HEK293T (cell line): ENCODE measurements at regions not wholly inside any gene's neighbourhood (a gene's known extent, or its start where the extent isn't known, plus 50 kb on each side); places are given as distances from the start of the nearest gene placed in this dataset.
"Not testable (repeated sequence)": the region's sequence is repeated elsewhere in the genome, so short reads cannot be mapped to it uniquely, and the experiment has no call there.

Experiments used
- CTCF ChIA-PET: fragments of 350-600 bp; formaldehyde crosslinking; extraction: SDS; loops from one replicate; lab custom pipeline; 2021; ENCODE audit warnings: antibody characterized with exemption, inconsistent platforms; lab: Yijun Ruan, JAX
- POLR2A ChIA-PET: fragments of 350-600 bp; formaldehyde crosslinking; extraction: SDS; loops from one replicate; lab custom pipeline; 2020; ENCODE audit warnings: antibody characterized with exemption, inconsistent platforms; lab: Yijun Ruan, JAX
- DNase-seq: peaks from one replicate; pipeline ENCODE4 v3.0.0; 2012; ENCODE audit warnings: mixed read lengths; ENCODE audit errors: extremely low spot score
- ARNT ChIP-seq: fragments of 450-650 bp; IDR thresholded peaks from 2 replicates; pipeline ENCODE4 v1.6.1; 2017; ENCODE audit warnings: mild to moderate bottlenecking
- BHLHE40 ChIP-seq: fragments of 450-650 bp; IDR thresholded peaks from 2 replicates; pipeline ENCODE4 v1.6.1; 2016; ENCODE audit warnings: mild to moderate bottlenecking, moderate library complexity, borderline replicate concordance
- CTBP1 ChIP-seq: fragments of 450-650 bp; IDR thresholded peaks from 2 replicates; pipeline ENCODE4 v1.6.1; 2016; ENCODE audit warnings: borderline replicate concordance
- ELF4 ChIP-seq: fragments of 450-650 bp; IDR thresholded peaks from 2 replicates; pipeline ENCODE4 v1.6.1; 2017; ENCODE audit warnings: antibody characterized with exemption
- FOXA1 ChIP-seq: fragments of 450-650 bp; IDR thresholded peaks from 2 replicates; pipeline ENCODE4 v1.6.1; 2016; ENCODE audit warnings: mild to moderate bottlenecking
- FOXK2 ChIP-seq: fragments of 450-650 bp; IDR thresholded peaks from 2 replicates; pipeline ENCODE4 v1.6.1; 2016; ENCODE audit warnings: mild to moderate bottlenecking
- FOXM1 ChIP-seq: fragments of 450-650 bp; IDR thresholded peaks from 2 replicates; pipeline ENCODE4 v1.6.1; 2017; ENCODE audit warnings: mild to moderate bottlenecking, borderline replicate concordance
- HDGF ChIP-seq: fragments of 450-650 bp; IDR thresholded peaks from 2 replicates; pipeline ENCODE4 v1.6.1; 2017; ENCODE audit warnings: antibody characterized with exemption, borderline replicate concordance
- L3MBTL2 ChIP-seq: fragments of 450-650 bp; conservative IDR thresholded peaks from 2 replicates; pipeline ENCODE4 v1.6.1; 2016; ENCODE audit warnings: mild to moderate bottlenecking
- LEF1 ChIP-seq: fragments of 450-650 bp; IDR thresholded peaks from 2 replicates; pipeline ENCODE4 v1.6.1; 2017; ENCODE audit warnings: mild to moderate bottlenecking, borderline replicate concordance
- NFRKB ChIP-seq: fragments of 450-650 bp; IDR thresholded peaks from 2 replicates; pipeline ENCODE4 v1.6.1; 2016; ENCODE audit warnings: mild to moderate bottlenecking, moderate library complexity
- PKNOX1 ChIP-seq: fragments of 450-650 bp; IDR thresholded peaks from 2 replicates; pipeline ENCODE4 v1.6.1; 2016
- SP1 ChIP-seq: fragments of 450-650 bp; IDR thresholded peaks from 2 replicates; pipeline ENCODE4 v1.6.1; 2017
- SUZ12 ChIP-seq: fragments of 450-650 bp; IDR thresholded peaks from 2 replicates; pipeline ENCODE4 v1.6.1; 2016; ENCODE audit warnings: mild to moderate bottlenecking
- TARDBP ChIP-seq: fragments of 450-650 bp; IDR thresholded peaks from 2 replicates; pipeline ENCODE4 v1.6.1; 2016
- ZNF384 ChIP-seq: fragments of 450-650 bp; IDR thresholded peaks from 2 replicates; pipeline ENCODE4 v1.6.1; 2016

- DNase-seq = no peak
- POLR2A ChIA-PET = no interaction called here
- no peak for TF ChIP-seq CTBP1
- no peak for TF ChIP-seq BHLHE40
- no peak for TF ChIP-seq L3MBTL2
- no peak for TF ChIP-seq LEF1
- no peak for TF ChIP-seq PKNOX1
- no peak for TF ChIP-seq TARDBP
- no peak for TF ChIP-seq FOXA1
- no peak for TF ChIP-seq SUZ12
- no peak for TF ChIP-seq FOXM1
- TF ChIP-seq HDGF = no peak
- no peak for TF ChIP-seq SP1
- no peak for TF ChIP-seq FOXK2
- no peak for TF ChIP-seq ARNT
- no peak for TF ChIP-seq ZNF384
- CTCF ChIA-PET = no interaction called here
Observed at GRCh38 chr2:8246137-8246536, 435.7 kb upstream of the ID2 start.

- POLR2A ChIA-PET = no interaction called here
- DNase-seq = no peak
- CTCF ChIA-PET = no interaction called here
- no peak for TF ChIP-seq SP1
- TF ChIP-seq PKNOX1 = no peak
- no peak for TF ChIP-seq HDGF
- no peak for TF ChIP-seq CTBP1
- no peak for TF ChIP-seq TARDBP
- TF ChIP-seq FOXK2 = no peak
- no peak for TF ChIP-seq LEF1
- TF ChIP-seq NFRKB = no peak
- TF ChIP-seq ARNT = no peak
- TF ChIP-seq FOXM1 = no peak
- no peak for TF ChIP-seq BHLHE40
- TF ChIP-seq SUZ12 = no peak
- TF ChIP-seq ELF4 = no peak
- TF ChIP-seq ZNF384 = no peak
Observed at GRCh38 chr2:8247905-8248622, 433.8 kb upstream of the ID2 start.

- no peak for DNase-seq
- CTCF ChIA-PET = no interaction called here
- TF ChIP-seq ELF4 = no peak
- TF ChIP-seq FOXA1 = no peak
- no peak for TF ChIP-seq PKNOX1
- no peak for TF ChIP-seq FOXM1
- TF ChIP-seq LEF1 = no peak
- no peak for TF ChIP-seq CTBP1
- no peak for TF ChIP-seq SP1
- TF ChIP-seq L3MBTL2 = no peak
- no peak for TF ChIP-seq ZNF384
- TF ChIP-seq FOXK2 = no peak
- no peak for TF ChIP-seq NFRKB
- TF ChIP-seq HDGF = no peak
- no peak for TF ChIP-seq ARNT
- TF ChIP-seq BHLHE40 = no peak
- no peak for TF ChIP-seq TARDBP
- no peak for TF ChIP-seq SUZ12
- POLR2A ChIA-PET = no interaction called here
Observed at GRCh38 chr2:8248623-8248957, 433.3 kb upstream of the ID2 start.

GRCh38 chr2:8249141-8249540 lies 432.7 kb upstream of the ID2 start:
- no peak for TF ChIP-seq L3MBTL2
- TF ChIP-seq TARDBP = no peak
- no peak for TF ChIP-seq LEF1
- no peak for TF ChIP-seq ARNT
- TF ChIP-seq FOXA1 = no peak
- DNase-seq = no peak
- CTCF ChIA-PET = no interaction called here
- POLR2A ChIA-PET = no interaction called here

GRCh38 chr2:8249769-8250168 lies 432.1 kb upstream of the ID2 start:
- TF ChIP-seq ARNT (no peak), FOXA1 (no peak), L3MBTL2 (no peak), CTBP1 (no peak), ZNF384 (no peak), BHLHE40 (no peak), LEF1 (no peak), FOXM1 (no peak)
- POLR2A ChIA-PET = no interaction called here
- DNase-seq = no peak
- CTCF ChIA-PET = no interaction called here

GRCh38 chr2:8250290-8250689 lies 431.6 kb upstream of the ID2 start:
- CTCF ChIA-PET = not testable (repeated sequence)

GRCh38 chr2:8251291-8251690 lies 430.6 kb upstream of the ID2 start:
- ChIA-PET CTCF (no interaction called here), POLR2A (no interaction called here)
- DNase-seq = no peak
- no peak for TF ChIP-seq TARDBP
- TF ChIP-seq FOXK2 = no peak
- no peak for TF ChIP-seq L3MBTL2
- no peak for TF ChIP-seq SUZ12
- no peak for TF ChIP-seq LEF1
- TF ChIP-seq NFRKB = no peak
- TF ChIP-seq HDGF = no peak
- no peak for TF ChIP-seq FOXA1
- no peak for TF ChIP-seq PKNOX1
- TF ChIP-seq ZNF384 = no peak
- no peak for TF ChIP-seq BHLHE40
- TF ChIP-seq ELF4 = no peak

More at GRCh38 chr2:8250290-8250689, 431.6 kb upstream of the ID2 start:
- POLR2A ChIA-PET, DNase-seq: not testable (repeated sequence)
